ENCODE measurements at regions not wholly inside any gene's neighbourhood (a gene's known extent, or its start where the extent isn't known, plus 50 kb on each side); places are given as distances from the start of the nearest gene placed in this dataset.

DNA sequence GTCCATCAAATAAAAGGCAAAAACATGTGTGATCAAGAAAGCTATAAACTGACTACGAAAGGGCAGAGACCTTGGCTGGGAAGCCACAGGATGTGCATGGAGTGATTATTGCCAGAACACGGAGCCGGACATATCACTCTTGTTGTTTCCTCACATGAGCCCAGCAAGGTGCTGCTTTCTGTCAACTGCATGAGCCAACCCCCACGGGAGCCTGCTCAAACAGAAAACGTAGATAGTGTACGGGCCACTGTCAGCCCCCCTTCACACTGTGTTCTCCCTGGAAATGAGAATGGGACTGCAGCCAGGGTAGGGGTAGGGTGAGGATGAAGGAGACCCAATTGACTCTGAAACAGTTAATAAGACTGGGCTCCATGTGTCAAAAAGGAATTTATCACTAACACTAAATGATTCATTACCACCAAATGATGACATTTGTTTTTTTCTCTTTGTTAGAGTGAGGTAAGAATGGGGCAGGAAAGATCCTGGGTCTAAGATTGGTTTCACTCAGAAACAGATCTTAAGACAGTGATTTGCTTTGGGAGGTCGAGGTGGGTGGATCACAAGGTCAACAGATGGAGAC is 235.8 kb downstream of the MREG start:
- no peak for TF ChIP-seq CTCF (IDR thresholded peaks at IDR 0.05; ENCODE audit: low read depth, low read length, missing control alignments)
- no peak overlapping the region for H3K4me3 ChIP-seq (ENCODE audit: low read depth, low read length)
- no peak for DNase-seq (ENCODE audit: low read depth)

DNA sequence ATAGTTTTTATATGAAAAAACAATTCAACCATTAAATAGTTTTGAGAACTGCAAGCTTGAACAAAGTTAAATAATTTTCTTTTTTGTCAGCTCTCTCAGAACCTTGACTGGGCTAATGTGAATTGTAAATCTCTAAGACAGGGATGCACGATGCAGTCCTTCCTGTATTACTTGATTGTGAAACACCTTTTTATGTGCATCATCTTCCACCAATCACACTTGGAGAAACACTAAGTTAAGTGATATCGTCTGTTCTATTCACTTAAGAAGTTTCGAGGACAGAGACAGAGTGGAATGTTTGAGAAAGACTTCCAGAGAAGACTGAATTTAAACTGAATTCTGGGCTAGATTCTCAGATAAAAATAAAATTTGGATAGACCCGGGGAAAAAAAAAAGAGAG is 238.2 kb downstream of the MREG start:
- no peak for DNase-seq (ENCODE audit: low read depth)
- H3K4me3 ChIP-seq (ENCODE audit: low read depth, low read length): no peak overlapping the region
- no peak for TF ChIP-seq CTCF (IDR thresholded peaks at IDR 0.05; ENCODE audit: low read depth, low read length, missing control alignments)

- no peak for TF ChIP-seq CTCF (IDR thresholded peaks at IDR 0.05; ENCODE audit: low read depth, low read length, missing control alignments)
- H3K4me3 ChIP-seq (ENCODE audit: low read depth, low read length): no peak overlapping the region
- DNase-seq (ENCODE audit: low read depth): no peak
These were observed 239.6 kb downstream of the MREG start for GRCh38 chr2:215773728-215774127.

- H3K4me3 ChIP-seq (ENCODE audit: low read depth, low read length): no peak overlapping the region
- DNase-seq (ENCODE audit: low read depth): no peak
These were observed 240.5 kb downstream of the MREG start for GRCh38 chr2:215772634-215773563.

GRCh38 chr2:215772003-215772402 is 241.3 kb downstream of the MREG start:
- no peak for TF ChIP-seq CTCF (IDR thresholded peaks at IDR 0.05; ENCODE audit: low read depth, low read length, missing control alignments)
- no peak overlapping the region for H3K4me3 ChIP-seq (ENCODE audit: low read depth, low read length)
- DNase-seq (ENCODE audit: low read depth): no peak

More at GRCh38 chr2:215772634-215773563, 240.5 kb downstream of the MREG start:
- no peak for TF ChIP-seq CTCF (IDR thresholded peaks at IDR 0.05; ENCODE audit: low read depth, low read length, missing control alignments)

GRCh38 chr2:215771241-215771640 is 242.1 kb downstream of the MREG start:
- TF ChIP-seq CTCF (IDR thresholded peaks at IDR 0.05; ENCODE audit: low read depth, low read length, missing control alignments): no peak
- no peak for DNase-seq (ENCODE audit: low read depth)
- no peak overlapping the region for H3K4me3 ChIP-seq (ENCODE audit: low read depth, low read length)

All from GM12864 (cell line).